Fibroblast of lung (primary cell): ENCODE measurements at regions not wholly inside any gene's neighbourhood (a gene's known extent, or its start where the extent isn't known, plus 50 kb on each side); places are given as distances from the start of the nearest gene placed in this dataset.

Experiments used
- DNase-seq, 2 donors: peaks; one replicate each; pipeline versions ENCODE4 v3.0.0 to v3.0.0-alpha.2; 2010; ENCODE audit warnings: low read depth in 2 of 2
- H2AFZ ChIP-seq: 2 replicates; pipeline ENCODE4 v1.5.1; 2012; ENCODE audit warnings: low read length, control low read depth, inconsistent platforms
- H3K27ac ChIP-seq: 2 replicates; pipeline ENCODE4 v1.5.1; 2011; ENCODE audit warnings: low read length, control low read depth; ENCODE audit not compliant: insufficient read depth
- H3K27me3 ChIP-seq: 2 replicates; pipeline ENCODE4 v1.5.1; 2011; ENCODE audit warnings: mild to moderate bottlenecking, low read length; ENCODE audit not compliant: control insufficient read depth, insufficient read depth
- H3K36me3 ChIP-seq: 2 replicates; pipeline ENCODE4 v1.5.1; 2011; ENCODE audit warnings: low read length; ENCODE audit not compliant: control insufficient read depth, insufficient read depth
- H3K4me1 ChIP-seq: 2 replicates; pipeline ENCODE4 v1.5.1; 2011; ENCODE audit warnings: low read length; ENCODE audit not compliant: control insufficient read depth, insufficient read depth; ENCODE audit errors: extremely low read depth
- H3K4me2 ChIP-seq: 2 replicates; pipeline ENCODE4 v1.5.1; 2011; ENCODE audit warnings: low read length, control low read depth; ENCODE audit not compliant: insufficient read depth; ENCODE audit errors: extremely low read depth
- H3K4me3 ChIP-seq, 4 experiments: fragments of 200-600 bp in 1 of 4; sonication (generic) in 1 of 4; replicated peaks in 1 of 4; 2 replicates each; pipeline ENCODE4 v1.5.1; 2011 to 2016; ENCODE audit warnings: low read length in 4 of 4, low read depth in 3 of 4, mild to moderate bottlenecking in 3 of 4, control low read depth in 2 of 4, inconsistent platforms in 1 of 4, mixed read lengths in 1 of 4; ENCODE audit not compliant: insufficient read depth in 1 of 4; ENCODE audit errors: control extremely low read depth in 1 of 4
- H3K79me2 ChIP-seq: 2 replicates; pipeline ENCODE4 v1.5.1; 2012; ENCODE audit warnings: mild to moderate bottlenecking, low read length, inconsistent platforms; ENCODE audit not compliant: control insufficient read depth, insufficient read depth
- H3K9ac ChIP-seq: 2 replicates; pipeline ENCODE4 v1.5.1; 2011; ENCODE audit warnings: mild to moderate bottlenecking, low read length, control low read depth; ENCODE audit not compliant: insufficient read depth
- H3K9me3 ChIP-seq: 2 replicates; pipeline ENCODE4 v1.5.1; 2012; ENCODE audit warnings: low read depth, low read length; ENCODE audit not compliant: control insufficient read depth, insufficient read depth
- H4K20me1 ChIP-seq: 2 replicates; pipeline ENCODE4 v1.5.1; 2011; ENCODE audit warnings: low read length; ENCODE audit not compliant: control insufficient read depth, insufficient read depth; ENCODE audit errors: extremely low read depth
- CTCF ChIP-seq, 2 donors: IDR thresholded peaks in 1 of 2; conservative IDR thresholded peaks in 1 of 2; 1 replicate in 1 of 2; 2 replicates in 1 of 2; pipeline ENCODE4 v1.5.1; 2011 to 2012; ENCODE audit warnings: low read length in 2 of 2, control low read depth in 1 of 2, inconsistent platforms in 1 of 2, low read depth in 1 of 2, mild to moderate bottlenecking in 1 of 2
- EZH2 ChIP-seq: IDR thresholded peaks from 2 replicates; pipeline ENCODE4 v1.5.1; 2012; ENCODE audit warnings: low read length, control low read depth, mild to moderate bottlenecking; ENCODE audit errors: missing control alignments

GRCh38 chr1:23616292-23616824, 57.1 kb upstream of the ID3 start:
- no peak overlapping the region for H3K9ac ChIP-seq
- no peak overlapping the region for H3K4me3 ChIP-seq
- no peaks in the 10 kb centered on the region for H4K20me1 ChIP-seq
- no peaks in the 10 kb centered on the region for H3K36me3 ChIP-seq
- H3K4me2 ChIP-seq = no peak overlapping the region
- H3K9me3 ChIP-seq = no peaks in the 10 kb centered on the region
- DNase-seq = no peak
- H3K27me3 ChIP-seq = peaks cover 33% of the 10 kb centered on the region
- TF ChIP-seq CTCF (conservative IDR thresholded peaks at IDR 0.05 in 1 of 2, IDR thresholded peaks at IDR 0.05 in 1 of 2; ENCODE audit: low read depth in 1 of 2, low read length in 2 of 2) = no peak
- TF ChIP-seq EZH2 = no peak
- no peak overlapping the region for H2AFZ ChIP-seq
- H3K79me2 ChIP-seq = no peaks in the 10 kb centered on the region
- no peak overlapping the region for H3K27ac ChIP-seq
- H3K4me1 ChIP-seq = no peaks in the 10 kb centered on the region

- H3K36me3 ChIP-seq = no peaks in the 10 kb centered on the region
- H2AFZ ChIP-seq = no peak overlapping the region
- H3K4me2 ChIP-seq = no peak overlapping the region
- no peaks in the 10 kb centered on the region for H3K4me1 ChIP-seq
- no peak overlapping the region for H3K9ac ChIP-seq
- TF ChIP-seq EZH2 (no peak), CTCF (conservative IDR thresholded peaks at IDR 0.05 in 1 of 2, IDR thresholded peaks at IDR 0.05 in 1 of 2; ENCODE audit: low read depth in 1 of 2, low read length in 2 of 2) (no peak)
- no peak overlapping the region for H3K4me3 ChIP-seq
- no peak overlapping the region for H3K27ac ChIP-seq
- H3K9me3 ChIP-seq = no peaks in the 10 kb centered on the region
- no peaks in the 10 kb centered on the region for H4K20me1 ChIP-seq
- peaks cover 33% of the 10 kb centered on the region for H3K27me3 ChIP-seq
- H3K79me2 ChIP-seq = no peaks in the 10 kb centered on the region
- no peak for DNase-seq
These were observed 56.6 kb upstream of the ID3 start for GRCh38 chr1:23615852-23616251.

- no peak overlapping the region for H3K27ac ChIP-seq
- no peak overlapping the region for H3K9ac ChIP-seq
- TF ChIP-seq CTCF (conservative IDR thresholded peaks at IDR 0.05 in 1 of 2, IDR thresholded peaks at IDR 0.05 in 1 of 2; ENCODE audit: low read depth in 1 of 2, low read length in 2 of 2) (no peak), EZH2 (no peak)
- H3K4me1 ChIP-seq = no peaks in the 10 kb centered on the region
- DNase-seq = no peak
- no peak overlapping the region for H2AFZ ChIP-seq
- peaks cover 33% of the 10 kb centered on the region for H3K27me3 ChIP-seq
- H3K79me2 ChIP-seq = no peaks in the 10 kb centered on the region
- H3K36me3 ChIP-seq = no peaks in the 10 kb centered on the region
- no peaks in the 10 kb centered on the region for H3K9me3 ChIP-seq
- H3K4me2 ChIP-seq = no peak overlapping the region
- no peak overlapping the region for H3K4me3 ChIP-seq
- H4K20me1 ChIP-seq = no peaks in the 10 kb centered on the region
These were observed 56.1 kb upstream of the ID3 start for GRCh38 chr1:23615423-23615822.
